ENCODE measurements at regions not wholly inside any gene's neighbourhood (a gene's known extent, or its start where the extent isn't known, plus 50 kb on each side); places are given as distances from the start of the nearest gene placed in this dataset.

DNA sequence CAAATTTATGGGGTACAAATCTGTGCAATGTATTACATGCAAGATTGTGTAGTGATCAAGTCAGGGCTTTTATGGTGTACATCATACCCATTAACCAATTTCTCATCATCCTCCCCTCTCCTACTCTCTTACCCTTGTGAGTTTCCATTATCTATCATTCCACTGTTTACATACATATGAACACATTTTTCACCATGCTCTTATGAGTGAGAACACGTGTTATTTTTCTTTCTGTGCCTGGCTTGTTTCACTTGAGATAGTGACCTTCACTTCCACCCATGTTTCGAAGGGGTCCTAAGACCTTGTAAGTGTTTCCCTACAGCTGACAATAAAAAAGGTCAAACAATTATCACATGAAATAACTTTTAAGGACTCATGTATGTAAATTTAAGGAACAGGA, 281.7 kb upstream of the CD180 start:
- no peaks in the 10 kb centered on the region for H3K9me3 ChIP-seq (ENCODE audit: insufficient read depth, low read depth, low read length)
- no peak overlapping the region for H2AK5ac ChIP-seq (ENCODE audit: low read length)
- H3K18ac ChIP-seq (ENCODE audit: low read length) = no peak overlapping the region
- no peaks in the 10 kb centered on the region for H3K79me1 ChIP-seq (ENCODE audit: low read length)
- no peak overlapping the region for H3K14ac ChIP-seq (ENCODE audit: low read length)
- no peaks in the 10 kb centered on the region for H3K27me3 ChIP-seq (ENCODE audit: insufficient read depth, low read length)
- H2BK5ac ChIP-seq (ENCODE audit: low read depth, low read length, poor library complexity) = no peak overlapping the region
- H3K9ac ChIP-seq (ENCODE audit: low read length) = no peak overlapping the region
- WGBS (ENCODE audit: extremely low coverage, insufficient coverage, insufficient read length) = no CpG with 5 or more reads among the region's 2 CpGs
- H3K4me2 ChIP-seq (ENCODE audit: low read length) = no peak overlapping the region
- H3K4me1 ChIP-seq (ENCODE audit: control insufficient read depth in 1 of 2, insufficient read depth in 2 of 2, low read length in 2 of 2) = no peaks in the 10 kb centered on the region
- H2AFZ ChIP-seq (ENCODE audit: insufficient read depth, low read length, poor library complexity) = no peak overlapping the region
- H4K91ac ChIP-seq (ENCODE audit: low read depth, low read length) = no peak overlapping the region
- no peak overlapping the region for H2BK12ac ChIP-seq (ENCODE audit: low read length)
- H3K4me3 ChIP-seq (ENCODE audit: low read depth, low read length) = no peak overlapping the region
- H3K23ac ChIP-seq (ENCODE audit: low read length) = no peak overlapping the region
- no peak overlapping the region for H4K8ac ChIP-seq (ENCODE audit: low read depth, low read length)
- H2BK120ac ChIP-seq (ENCODE audit: insufficient read depth, low read length, poor library complexity) = no peak overlapping the region
- H4K12ac ChIP-seq (ENCODE audit: low read depth, low read length) = no peak overlapping the region
- H3K4ac ChIP-seq (ENCODE audit: low read depth, low read length) = no peak overlapping the region
- DNase-seq = no peak
- H3K27ac ChIP-seq (ENCODE audit: low read depth, low read length) = no peak overlapping the region
- H3K36me3 ChIP-seq (ENCODE audit: control insufficient read depth in 1 of 2, insufficient read depth in 2 of 2, low read length in 2 of 2) = no peaks in the 10 kb centered on the region
- H3K79me2 ChIP-seq (ENCODE audit: control insufficient read depth, insufficient read depth, low read length, poor library complexity) = no peaks in the 10 kb centered on the region

DNA sequence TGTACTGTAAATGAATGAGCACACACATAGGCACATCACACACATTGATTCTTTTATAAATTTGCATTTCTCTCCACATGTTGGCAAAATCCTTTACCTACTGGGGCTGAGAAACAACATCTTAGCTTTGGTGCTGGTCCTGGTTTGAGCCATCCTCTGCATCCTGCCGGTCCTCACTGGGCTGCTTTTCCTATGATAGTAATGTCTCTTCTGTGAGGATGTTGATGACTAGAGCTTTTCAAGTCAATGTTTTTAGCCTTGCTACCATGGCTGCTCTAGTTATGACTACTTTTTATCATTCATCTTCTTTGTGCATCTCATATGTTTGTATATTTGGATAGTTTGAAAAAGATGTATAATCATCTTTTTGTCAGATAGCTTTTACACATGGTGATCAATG, 280.4 kb upstream of the CD180 start:
- Histone ChIP-seq H3K9ac (ENCODE audit: low read length) (no peak overlapping the region), H4K12ac (ENCODE audit: low read depth, low read length) (no peak overlapping the region), H3K4me3 (ENCODE audit: low read depth, low read length) (no peak overlapping the region), H3K14ac (ENCODE audit: low read length) (no peak overlapping the region), H2BK120ac (ENCODE audit: insufficient read depth, low read length, poor library complexity) (no peak overlapping the region), H3K27ac (ENCODE audit: low read depth, low read length) (no peak overlapping the region), H2BK5ac (ENCODE audit: low read depth, low read length, poor library complexity) (no peak overlapping the region), H3K36me3 (ENCODE audit: control insufficient read depth in 1 of 2, insufficient read depth in 2 of 2, low read length in 2 of 2) (no peaks in the 10 kb centered on the region), H4K8ac (ENCODE audit: low read depth, low read length) (no peak overlapping the region), H3K79me1 (ENCODE audit: low read length) (no peaks in the 10 kb centered on the region), H3K18ac (ENCODE audit: low read length) (no peak overlapping the region), H2AFZ (ENCODE audit: insufficient read depth, low read length, poor library complexity) (no peak overlapping the region), H3K9me3 (ENCODE audit: insufficient read depth, low read depth, low read length) (no peaks in the 10 kb centered on the region), H3K23ac (ENCODE audit: low read length) (no peak overlapping the region), H2BK12ac (ENCODE audit: low read length) (no peak overlapping the region), H2AK5ac (ENCODE audit: low read length) (no peak overlapping the region), H3K4me2 (ENCODE audit: low read length) (no peak overlapping the region), H3K4ac (ENCODE audit: low read depth, low read length) (no peak overlapping the region), H4K91ac (ENCODE audit: low read depth, low read length) (no peak overlapping the region), H3K4me1 (ENCODE audit: control insufficient read depth in 1 of 2, insufficient read depth in 2 of 2, low read length in 2 of 2) (no peaks in the 10 kb centered on the region), H3K79me2 (ENCODE audit: control insufficient read depth, insufficient read depth, low read length, poor library complexity) (no peaks in the 10 kb centered on the region), H3K27me3 (ENCODE audit: insufficient read depth, low read length) (no peaks in the 10 kb centered on the region)
- no CpG with 5 or more reads among the region's 1 CpG for WGBS (ENCODE audit: extremely low coverage, insufficient coverage, insufficient read length)
- no peak for DNase-seq

DNA sequence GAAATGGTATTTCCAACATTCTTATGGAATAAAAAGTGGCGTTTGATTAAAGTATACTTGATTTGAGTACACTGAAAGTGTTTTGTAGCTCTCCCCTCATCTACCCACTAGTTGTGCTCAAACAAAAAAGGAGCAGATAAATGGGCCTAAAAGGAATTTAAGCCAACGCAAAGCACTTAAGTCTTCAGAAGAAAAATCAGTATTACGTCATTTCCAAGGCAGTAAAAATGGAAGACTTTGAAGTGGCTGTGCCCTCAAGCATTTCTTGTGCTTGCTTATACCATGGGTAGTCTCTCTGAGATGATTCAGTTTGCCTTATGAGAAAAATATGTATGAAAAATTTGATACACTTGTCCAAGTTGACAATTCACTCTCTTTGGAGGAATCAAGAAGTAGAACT, 279.9 kb upstream of the CD180 start:
- WGBS (ENCODE audit: extremely low coverage, insufficient coverage, insufficient read length) = no CpG with 5 or more reads among the region's 3 CpGs

DNA sequence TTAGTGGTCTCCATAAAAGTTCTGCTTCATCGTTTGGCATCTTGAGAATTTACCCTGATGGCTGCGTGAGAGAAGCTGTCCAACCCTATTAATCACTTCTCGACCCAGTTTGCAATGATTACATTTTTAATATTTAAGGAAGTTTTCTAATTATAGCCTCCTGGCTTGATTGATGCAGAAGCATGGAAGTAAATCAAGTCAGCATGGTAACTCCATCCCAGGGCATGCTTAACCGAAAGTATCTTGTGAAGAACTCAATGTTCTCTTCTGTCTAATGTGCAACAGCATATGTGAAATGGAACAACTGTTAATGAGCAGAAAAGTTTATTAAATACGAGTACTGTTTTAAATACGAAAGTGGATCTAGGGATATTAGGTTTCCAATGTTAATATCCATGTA, 278.9 kb upstream of the CD180 start:
- Histone ChIP-seq H3K4me3 (ENCODE audit: low read depth, low read length) (no peak overlapping the region), H3K79me2 (ENCODE audit: control insufficient read depth, insufficient read depth, low read length, poor library complexity) (no peaks in the 10 kb centered on the region)

More for the DNA sequence above, 279.9 kb upstream of the CD180 start:
- H4K12ac ChIP-seq (ENCODE audit: low read depth, low read length) = no peak overlapping the region
- no peaks in the 10 kb centered on the region for H3K36me3 ChIP-seq (ENCODE audit: control insufficient read depth in 1 of 2, insufficient read depth in 2 of 2, low read length in 2 of 2)
- H3K14ac ChIP-seq (ENCODE audit: low read length) = no peak overlapping the region
- H2BK5ac ChIP-seq (ENCODE audit: low read depth, low read length, poor library complexity) = no peak overlapping the region
- H3K27me3 ChIP-seq (ENCODE audit: insufficient read depth, low read length) = no peaks in the 10 kb centered on the region
- no peak overlapping the region for H4K91ac ChIP-seq (ENCODE audit: low read depth, low read length)
- no peak overlapping the region for H2BK12ac ChIP-seq (ENCODE audit: low read length)
- no peak overlapping the region for H2BK120ac ChIP-seq (ENCODE audit: insufficient read depth, low read length, poor library complexity)
- no peaks in the 10 kb centered on the region for H3K9me3 ChIP-seq (ENCODE audit: insufficient read depth, low read depth, low read length)
- no peak overlapping the region for H3K4me3 ChIP-seq (ENCODE audit: low read depth, low read length)
- no peaks in the 10 kb centered on the region for H3K79me2 ChIP-seq (ENCODE audit: control insufficient read depth, insufficient read depth, low read length, poor library complexity)
- no peak overlapping the region for H2AK5ac ChIP-seq (ENCODE audit: low read length)
- H3K4ac ChIP-seq (ENCODE audit: low read depth, low read length) = no peak overlapping the region
- no peak overlapping the region for H2AFZ ChIP-seq (ENCODE audit: insufficient read depth, low read length, poor library complexity)
- no peaks in the 10 kb centered on the region for H3K79me1 ChIP-seq (ENCODE audit: low read length)
- DNase-seq = peak; percentile 48 to 72
- H4K8ac ChIP-seq (ENCODE audit: low read depth, low read length) = no peak overlapping the region
- H3K18ac ChIP-seq (ENCODE audit: low read length) = no peak overlapping the region
- H3K4me2 ChIP-seq (ENCODE audit: low read length) = no peak overlapping the region
- H3K4me1 ChIP-seq (ENCODE audit: control insufficient read depth in 1 of 2, insufficient read depth in 2 of 2, low read length in 2 of 2) = no peaks in the 10 kb centered on the region
- no peak overlapping the region for H3K27ac ChIP-seq (ENCODE audit: low read depth, low read length)
- H3K23ac ChIP-seq (ENCODE audit: low read length) = no peak overlapping the region
- H3K9ac ChIP-seq (ENCODE audit: low read length) = no peak overlapping the region

More for the DNA sequence above, 278.9 kb upstream of the CD180 start:
- no peak for DNase-seq
- Histone ChIP-seq H4K8ac (ENCODE audit: low read depth, low read length) (no peak overlapping the region), H3K4ac (ENCODE audit: low read depth, low read length) (no peak overlapping the region), H2BK12ac (ENCODE audit: low read length) (no peak overlapping the region), H4K12ac (ENCODE audit: low read depth, low read length) (no peak overlapping the region), H2BK5ac (ENCODE audit: low read depth, low read length, poor library complexity) (no peak overlapping the region), H2BK120ac (ENCODE audit: insufficient read depth, low read length, poor library complexity) (no peak overlapping the region), H3K9ac (ENCODE audit: low read length) (no peak overlapping the region), H3K18ac (ENCODE audit: low read length) (no peak overlapping the region), H2AFZ (ENCODE audit: insufficient read depth, low read length, poor library complexity) (no peak overlapping the region), H3K4me2 (ENCODE audit: low read length) (no peak overlapping the region), H3K23ac (ENCODE audit: low read length) (no peak overlapping the region), H4K91ac (ENCODE audit: low read depth, low read length) (no peak overlapping the region), H3K4me1 (ENCODE audit: control insufficient read depth in 1 of 2, insufficient read depth in 2 of 2, low read length in 2 of 2) (no peaks in the 10 kb centered on the region), H3K14ac (ENCODE audit: low read length) (no peak overlapping the region), H3K9me3 (ENCODE audit: insufficient read depth, low read depth, low read length) (no peaks in the 10 kb centered on the region), H2AK5ac (ENCODE audit: low read length) (no peak overlapping the region), H3K27ac (ENCODE audit: low read depth, low read length) (no peak overlapping the region), H3K27me3 (ENCODE audit: insufficient read depth, low read length) (no peaks in the 10 kb centered on the region), H3K79me1 (ENCODE audit: low read length) (no peaks in the 10 kb centered on the region), H3K36me3 (ENCODE audit: control insufficient read depth in 1 of 2, insufficient read depth in 2 of 2, low read length in 2 of 2) (no peaks in the 10 kb centered on the region)
- no CpG with 5 or more reads among the region's 6 CpGs for WGBS (ENCODE audit: extremely low coverage, insufficient coverage, insufficient read length)
